Heart left ventricle (tissue), 13 donors: ENCODE measurements at regions not wholly inside any gene's neighbourhood (a gene's known extent, or its start where the extent isn't known, plus 50 kb on each side); places are given as distances from the start of the nearest gene placed in this dataset.

Experiments
- POLR2A ChIP-seq, 2 donors: fragments of 450-650 bp; IDR thresholded peaks; one replicate each; pipeline ENCODE4 v1.6.1; 2017; ENCODE audit warnings: antibody characterized with exemption in 2 of 2, mild to moderate bottlenecking in 2 of 2, moderate library complexity in 2 of 2
- TF ChIP-seq, protein P1 (sequence below), 12 donors: fragments of 200-600 bp; sonication (generic) in 4 of 12; IDR thresholded peaks; one replicate each; pipeline versions ENCODE4 v1.5.0 to v1.8.0; 2018 to 2022; ENCODE audit warnings: antibody characterized with exemption in 12 of 12, mild to moderate bottlenecking in 5 of 12
- donor health status: ischemic (EF 13 %, LVEDD 7.1; RV severe dilation, severe dysfunction).
- donor health status: DM: no; HTN: yes; CAD: no.
- donor health status: DM: no; HTN: no; CAD: no.
- donor health status: ischemic (EF 25% LVEDD 6.9; RV normal size, moderate dysfunction).
- donor health status: ischemic (EF 25% LVEDD 5.7; RV mildly dilated, moderate dysfunction).
- donor health status: ischemic (EF 35%, LVEDD 5.7; RV mildly dilated, moderate dysfunction).
- donor health status: nonischemic (EF 11% LVEDD 7.7; RV severe dilation, severe dysfunction).
- donor health status: DM: yes; HTN: yes; CAD: no.
- donor health status: PGD.
- donor health status: ischemic (EF 29% LVEDD 5.4; RV normal size, mild dysfunction).
- donor health status: nonischemic (EF 23%, LVEDD 6.1; RV moderate dilation, normal function).

DNA sequence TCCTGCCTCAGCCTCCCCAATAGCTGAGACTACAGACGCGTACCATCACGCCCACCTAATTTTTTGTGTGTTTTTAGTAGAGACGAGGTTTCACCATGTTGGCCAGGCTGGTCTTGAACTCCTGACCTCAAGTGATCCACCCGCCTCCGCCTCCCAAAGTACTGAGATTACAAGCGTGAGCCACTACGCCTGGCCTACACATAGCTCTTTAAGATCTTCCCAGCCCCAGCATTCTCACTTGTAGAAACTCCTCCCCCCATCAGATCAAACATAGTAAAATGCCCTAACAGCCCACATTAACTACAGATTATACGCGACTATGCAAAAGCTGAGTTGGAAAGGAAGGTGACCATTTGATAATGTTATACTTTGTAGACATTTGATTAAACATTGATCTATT lies 634.8 kb downstream of the MATN1 start:
- TF ChIP-seq, protein P1, sequence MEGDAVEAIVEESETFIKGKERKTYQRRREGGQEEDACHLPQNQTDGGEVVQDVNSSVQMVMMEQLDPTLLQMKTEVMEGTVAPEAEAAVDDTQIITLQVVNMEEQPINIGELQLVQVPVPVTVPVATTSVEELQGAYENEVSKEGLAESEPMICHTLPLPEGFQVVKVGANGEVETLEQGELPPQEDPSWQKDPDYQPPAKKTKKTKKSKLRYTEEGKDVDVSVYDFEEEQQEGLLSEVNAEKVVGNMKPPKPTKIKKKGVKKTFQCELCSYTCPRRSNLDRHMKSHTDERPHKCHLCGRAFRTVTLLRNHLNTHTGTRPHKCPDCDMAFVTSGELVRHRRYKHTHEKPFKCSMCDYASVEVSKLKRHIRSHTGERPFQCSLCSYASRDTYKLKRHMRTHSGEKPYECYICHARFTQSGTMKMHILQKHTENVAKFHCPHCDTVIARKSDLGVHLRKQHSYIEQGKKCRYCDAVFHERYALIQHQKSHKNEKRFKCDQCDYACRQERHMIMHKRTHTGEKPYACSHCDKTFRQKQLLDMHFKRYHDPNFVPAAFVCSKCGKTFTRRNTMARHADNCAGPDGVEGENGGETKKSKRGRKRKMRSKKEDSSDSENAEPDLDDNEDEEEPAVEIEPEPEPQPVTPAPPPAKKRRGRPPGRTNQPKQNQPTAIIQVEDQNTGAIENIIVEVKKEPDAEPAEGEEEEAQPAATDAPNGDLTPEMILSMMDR (IDR thresholded peaks at IDR 0.05): no peak
- no peak for TF ChIP-seq POLR2A (IDR thresholded peaks at IDR 0.05)
